ENCODE measurements at regions not wholly inside any gene's neighbourhood (a gene's known extent, or its start where the extent isn't known, plus 50 kb on each side); places are given as distances from the start of the nearest gene placed in this dataset.

DNA sequence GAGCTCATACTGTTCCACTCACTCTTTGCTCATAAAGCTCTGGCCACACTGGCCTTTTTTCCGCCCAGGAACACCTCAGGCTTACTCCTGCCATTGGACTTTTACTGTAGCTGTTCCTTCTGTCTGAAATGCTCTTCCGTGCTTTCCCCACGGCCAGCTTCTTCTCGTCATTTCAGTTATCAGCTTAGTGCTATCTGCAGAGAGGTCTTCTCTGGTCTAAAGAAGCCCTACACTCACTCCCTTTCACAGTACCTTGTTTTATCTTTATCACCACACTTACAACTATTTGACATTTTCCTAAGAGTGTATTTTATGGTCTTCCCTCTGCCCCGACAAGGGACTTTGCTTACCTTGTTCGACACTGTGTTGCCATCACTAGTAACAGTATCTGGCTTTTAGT is 388.1 kb upstream of the SPRED2 start:
- no peak for TF ChIP-seq CTCF (IDR thresholded peaks at IDR 0.05; ENCODE audit: low read length)
- no peak for TF ChIP-seq EZH2 (optimal IDR thresholded peaks at IDR 0.05; ENCODE audit: low read depth, low read length)
- TF ChIP-seq EZH2phosphoT487 (IDR thresholded peaks at IDR 0.05; ENCODE audit: low read length) = no peak
